ENCODE measurements at regions not wholly inside any gene's neighbourhood (a gene's known extent, or its start where the extent isn't known, plus 50 kb on each side); places are given as distances from the start of the nearest gene placed in this dataset.

DNA sequence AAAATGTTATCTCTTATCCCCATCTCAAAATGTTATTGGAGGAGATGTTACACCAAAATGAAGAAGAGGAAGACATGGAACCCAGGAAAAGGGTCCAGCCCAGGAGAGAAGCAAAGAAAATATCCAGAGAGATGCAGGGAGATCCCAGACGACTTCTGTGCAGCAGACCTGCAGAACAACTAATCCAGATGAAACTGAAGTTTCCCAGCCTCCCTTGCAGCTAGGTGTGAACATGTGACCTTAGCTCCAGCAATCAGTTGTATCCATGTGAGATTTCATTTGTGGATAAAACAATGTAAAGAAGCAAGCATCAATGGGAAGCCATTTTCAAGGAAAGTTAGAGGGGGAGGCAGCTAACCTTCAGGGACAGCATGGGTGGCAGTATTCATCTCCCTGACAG is 55.8 kb upstream of the NANOS1 start:
- TF ChIP-seq RBAK (tag by site-specific recombination; IDR thresholded peaks at IDR 0.05) (no peak), ZBTB17 (tag by site-specific recombination; IDR thresholded peaks at IDR 0.05) (no peak), SETDB1 (IDR thresholded peaks at IDR 0.05; ENCODE audit: insufficient read length, low read length) (peak; percentile 41), ZNF658 (tag by site-specific recombination; IDR thresholded peaks at IDR 0.05) (no peak), ZNF747 (tag by site-specific recombination; IDR thresholded peaks at IDR 0.05) (no peak)
- TF ChIP-seq, protein P1, sequence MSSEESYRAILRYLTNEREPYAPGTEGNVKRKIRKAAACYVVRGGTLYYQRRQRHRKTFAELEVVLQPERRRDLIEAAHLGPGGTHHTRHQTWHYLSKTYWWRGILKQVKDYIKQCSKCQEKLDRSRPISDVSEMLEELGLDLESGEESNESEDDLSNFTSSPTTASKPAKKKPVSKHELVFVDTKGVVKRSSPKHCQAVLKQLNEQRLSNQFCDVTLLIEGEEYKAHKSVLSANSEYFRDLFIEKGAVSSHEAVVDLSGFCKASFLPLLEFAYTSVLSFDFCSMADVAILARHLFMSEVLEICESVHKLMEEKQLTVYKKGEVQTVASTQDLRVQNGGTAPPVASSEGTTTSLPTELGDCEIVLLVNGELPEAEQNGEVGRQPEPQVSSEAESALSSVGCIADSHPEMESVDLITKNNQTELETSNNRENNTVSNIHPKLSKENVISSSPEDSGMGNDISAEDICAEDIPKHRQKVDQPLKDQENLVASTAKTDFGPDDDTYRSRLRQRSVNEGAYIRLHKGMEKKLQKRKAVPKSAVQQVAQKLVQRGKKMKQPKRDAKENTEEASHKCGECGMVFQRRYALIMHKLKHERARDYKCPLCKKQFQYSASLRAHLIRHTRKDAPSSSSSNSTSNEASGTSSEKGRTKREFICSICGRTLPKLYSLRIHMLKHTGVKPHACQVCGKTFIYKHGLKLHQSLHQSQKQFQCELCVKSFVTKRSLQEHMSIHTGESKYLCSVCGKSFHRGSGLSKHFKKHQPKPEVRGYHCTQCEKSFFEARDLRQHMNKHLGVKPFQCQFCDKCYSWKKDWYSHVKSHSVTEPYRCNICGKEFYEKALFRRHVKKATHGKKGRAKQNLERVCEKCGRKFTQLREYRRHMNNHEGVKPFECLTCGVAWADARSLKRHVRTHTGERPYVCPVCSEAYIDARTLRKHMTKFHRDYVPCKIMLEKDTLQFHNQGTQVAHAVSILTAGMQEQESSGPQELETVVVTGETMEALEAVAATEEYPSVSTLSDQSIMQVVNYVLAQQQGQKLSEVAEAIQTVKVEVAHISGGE (tag by site-specific recombination; conservative IDR thresholded peaks at IDR 0.05; ENCODE audit: low read depth), result no peak
- TF ChIP-seq, protein P2, sequence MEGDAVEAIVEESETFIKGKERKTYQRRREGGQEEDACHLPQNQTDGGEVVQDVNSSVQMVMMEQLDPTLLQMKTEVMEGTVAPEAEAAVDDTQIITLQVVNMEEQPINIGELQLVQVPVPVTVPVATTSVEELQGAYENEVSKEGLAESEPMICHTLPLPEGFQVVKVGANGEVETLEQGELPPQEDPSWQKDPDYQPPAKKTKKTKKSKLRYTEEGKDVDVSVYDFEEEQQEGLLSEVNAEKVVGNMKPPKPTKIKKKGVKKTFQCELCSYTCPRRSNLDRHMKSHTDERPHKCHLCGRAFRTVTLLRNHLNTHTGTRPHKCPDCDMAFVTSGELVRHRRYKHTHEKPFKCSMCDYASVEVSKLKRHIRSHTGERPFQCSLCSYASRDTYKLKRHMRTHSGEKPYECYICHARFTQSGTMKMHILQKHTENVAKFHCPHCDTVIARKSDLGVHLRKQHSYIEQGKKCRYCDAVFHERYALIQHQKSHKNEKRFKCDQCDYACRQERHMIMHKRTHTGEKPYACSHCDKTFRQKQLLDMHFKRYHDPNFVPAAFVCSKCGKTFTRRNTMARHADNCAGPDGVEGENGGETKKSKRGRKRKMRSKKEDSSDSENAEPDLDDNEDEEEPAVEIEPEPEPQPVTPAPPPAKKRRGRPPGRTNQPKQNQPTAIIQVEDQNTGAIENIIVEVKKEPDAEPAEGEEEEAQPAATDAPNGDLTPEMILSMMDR (tag by site-specific recombination; IDR thresholded peaks at IDR 0.05), result no peak
- TF ChIP-seq, protein P3, sequence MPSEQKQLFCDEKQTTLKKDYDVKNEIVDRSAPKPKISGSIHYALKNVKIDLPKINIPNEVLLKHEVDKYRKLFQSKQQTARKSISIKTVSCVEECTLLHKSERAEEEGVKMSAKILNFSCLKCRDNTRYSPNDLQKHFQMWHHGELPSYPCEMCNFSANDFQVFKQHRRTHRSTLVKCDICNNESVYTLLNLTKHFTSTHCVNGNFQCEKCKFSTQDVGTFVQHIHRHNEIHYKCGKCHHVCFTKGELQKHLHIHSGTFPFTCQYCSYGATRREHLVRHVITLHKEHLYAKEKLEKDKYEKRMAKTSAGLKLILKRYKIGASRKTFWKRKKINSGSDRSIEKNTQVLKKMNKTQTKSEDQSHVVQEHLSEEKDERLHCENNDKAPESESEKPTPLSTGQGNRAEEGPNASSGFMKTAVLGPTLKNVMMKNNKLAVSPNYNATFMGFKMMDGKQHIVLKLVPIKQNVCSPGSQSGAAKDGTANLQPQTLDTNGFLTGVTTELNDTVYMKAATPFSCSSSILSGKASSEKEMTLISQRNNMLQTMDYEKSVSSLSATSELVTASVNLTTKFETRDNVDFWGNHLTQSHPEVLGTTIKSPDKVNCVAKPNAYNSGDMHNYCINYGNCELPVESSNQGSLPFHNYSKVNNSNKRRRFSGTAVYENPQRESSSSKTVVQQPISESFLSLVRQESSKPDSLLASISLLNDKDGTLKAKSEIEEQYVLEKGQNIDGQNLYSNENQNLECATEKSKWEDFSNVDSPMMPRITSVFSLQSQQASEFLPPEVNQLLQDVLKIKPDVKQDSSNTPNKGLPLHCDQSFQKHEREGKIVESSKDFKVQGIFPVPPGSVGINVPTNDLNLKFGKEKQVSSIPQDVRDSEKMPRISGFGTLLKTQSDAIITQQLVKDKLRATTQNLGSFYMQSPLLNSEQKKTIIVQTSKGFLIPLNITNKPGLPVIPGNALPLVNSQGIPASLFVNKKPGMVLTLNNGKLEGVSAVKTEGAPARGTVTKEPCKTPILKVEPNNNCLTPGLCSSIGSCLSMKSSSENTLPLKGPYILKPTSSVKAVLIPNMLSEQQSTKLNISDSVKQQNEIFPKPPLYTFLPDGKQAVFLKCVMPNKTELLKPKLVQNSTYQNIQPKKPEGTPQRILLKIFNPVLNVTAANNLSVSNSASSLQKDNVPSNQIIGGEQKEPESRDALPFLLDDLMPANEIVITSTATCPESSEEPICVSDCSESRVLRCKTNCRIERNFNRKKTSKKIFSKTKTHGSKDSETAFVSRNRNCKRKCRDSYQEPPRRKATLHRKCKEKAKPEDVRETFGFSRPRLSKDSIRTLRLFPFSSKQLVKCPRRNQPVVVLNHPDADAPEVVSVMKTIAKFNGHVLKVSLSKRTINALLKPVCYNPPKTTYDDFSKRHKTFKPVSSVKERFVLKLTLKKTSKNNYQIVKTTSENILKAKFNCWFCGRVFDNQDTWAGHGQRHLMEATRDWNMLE (tag by site-specific recombination; conservative IDR thresholded peaks at IDR 0.05; ENCODE audit: low read depth), result no peak
- TF ChIP-seq, protein P4, sequence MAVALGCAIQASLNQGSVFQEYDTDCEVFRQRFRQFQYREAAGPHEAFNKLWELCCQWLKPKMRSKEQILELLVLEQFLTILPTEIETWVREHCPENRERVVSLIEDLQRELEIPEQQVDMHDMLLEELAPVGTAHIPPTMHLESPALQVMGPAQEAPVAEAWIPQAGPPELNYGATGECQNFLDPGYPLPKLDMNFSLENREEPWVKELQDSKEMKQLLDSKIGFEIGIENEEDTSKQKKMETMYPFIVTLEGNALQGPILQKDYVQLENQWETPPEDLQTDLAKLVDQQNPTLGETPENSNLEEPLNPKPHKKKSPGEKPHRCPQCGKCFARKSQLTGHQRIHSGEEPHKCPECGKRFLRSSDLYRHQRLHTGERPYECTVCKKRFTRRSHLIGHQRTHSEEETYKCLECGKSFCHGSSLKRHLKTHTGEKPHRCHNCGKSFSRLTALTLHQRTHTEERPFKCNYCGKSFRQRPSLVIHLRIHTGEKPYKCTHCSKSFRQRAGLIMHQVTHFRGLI (tag by site-specific recombination; IDR thresholded peaks at IDR 0.05), result no peak
- TF ChIP-seq, protein P5, sequence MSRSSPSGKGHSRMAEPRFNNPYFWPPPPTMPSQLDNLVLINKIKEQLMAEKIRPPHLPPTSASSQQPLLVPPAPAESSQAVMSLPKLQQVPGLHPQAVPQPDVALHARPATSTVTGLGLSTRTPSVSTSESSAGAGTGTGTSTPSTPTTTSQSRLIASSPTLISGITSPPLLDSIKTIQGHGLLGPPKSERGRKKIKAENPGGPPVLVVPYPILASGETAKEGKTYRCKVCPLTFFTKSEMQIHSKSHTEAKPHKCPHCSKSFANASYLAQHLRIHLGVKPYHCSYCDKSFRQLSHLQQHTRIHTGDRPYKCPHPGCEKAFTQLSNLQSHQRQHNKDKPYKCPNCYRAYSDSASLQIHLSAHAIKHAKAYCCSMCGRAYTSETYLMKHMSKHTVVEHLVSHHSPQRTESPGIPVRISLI (tag by site-specific recombination; IDR thresholded peaks at IDR 0.05), result no peak
